GM21723 (cell line): ENCODE measurements at regions not wholly inside any gene's neighbourhood (a gene's known extent, or its start where the extent isn't known, plus 50 kb on each side); places are given as distances from the start of the nearest gene placed in this dataset.
"Not testable (repeated sequence)": the region's sequence is repeated elsewhere in the genome, so short reads cannot be mapped to it uniquely, and the experiment has no call there.

Experiments used
- ATAC-seq: cut with Tn5 transposase; IDR thresholded peaks from one replicate; pipeline ENCODE4 v1.9.1; 2021; ENCODE audit warnings: mild to moderate bottlenecking, moderate library complexity; ENCODE audit not compliant: unreplicated experiment

- not testable (repeated sequence) for ATAC-seq
Observed at GRCh38 chr1:194858811-194859480, 1672.5 kb upstream of the B3GALT2 start.

DNA sequence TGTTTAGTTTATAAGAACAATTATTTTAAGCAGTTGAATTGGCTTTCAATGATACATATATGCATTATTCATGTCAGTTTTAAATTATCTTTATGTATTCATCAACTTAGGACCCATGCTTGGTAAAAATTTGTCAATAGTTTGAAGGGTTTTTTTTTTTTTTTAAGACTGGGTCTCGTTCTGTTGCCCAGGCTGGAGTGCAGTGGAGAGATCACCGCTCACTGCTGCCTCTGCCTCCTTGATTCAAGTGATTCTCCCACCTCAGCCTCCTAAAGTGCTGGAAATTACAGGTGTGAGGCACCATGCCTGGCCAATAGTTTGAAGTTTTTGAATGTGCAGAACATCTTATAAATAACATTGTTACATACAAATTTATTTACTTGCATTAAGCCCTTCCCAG is 1671.0 kb upstream of the B3GALT2 start:
- ATAC-seq = no peak

DNA sequence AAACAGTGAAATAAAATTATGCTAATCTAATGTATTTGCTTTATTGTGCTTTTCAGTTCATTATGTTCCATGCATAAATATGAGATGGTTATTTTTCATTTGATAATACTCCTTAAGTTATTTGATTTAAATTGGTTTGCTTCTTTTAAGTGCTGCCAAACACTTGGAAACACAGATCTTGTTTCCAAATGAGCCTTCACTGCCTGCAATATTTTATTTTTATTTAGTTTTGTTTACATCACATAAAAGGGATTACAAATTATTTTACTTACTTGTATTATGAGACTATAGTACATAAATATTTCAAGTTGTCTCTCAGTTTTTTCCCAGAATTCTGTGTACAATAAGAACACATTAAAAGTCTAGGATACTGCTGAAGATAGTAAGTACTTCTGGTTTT is 1662.4 kb upstream of the B3GALT2 start:
- no peak for ATAC-seq

- ATAC-seq = no peak
Observed at GRCh38 chr1:194846488-194846887, 1660.1 kb upstream of the B3GALT2 start.

DNA sequence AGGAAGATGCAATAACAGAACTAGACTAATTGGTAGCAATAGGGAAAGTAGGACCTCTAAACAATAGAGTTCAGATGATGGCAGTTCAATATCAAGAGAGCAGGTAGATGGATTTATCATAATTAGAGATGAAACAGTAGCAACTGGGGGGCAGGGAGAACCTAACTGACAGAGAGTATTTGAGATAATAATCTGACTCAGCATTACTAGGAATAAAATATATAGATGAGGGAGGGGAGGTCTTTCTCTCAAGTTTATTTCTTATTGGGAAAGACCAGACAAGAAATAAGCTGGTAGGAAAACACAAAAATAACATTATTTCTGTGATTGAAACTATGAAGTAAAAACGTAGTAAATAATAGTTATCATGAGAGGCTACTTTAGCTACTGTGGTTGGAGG is 1656.7 kb upstream of the B3GALT2 start:
- ATAC-seq = no peak

DNA sequence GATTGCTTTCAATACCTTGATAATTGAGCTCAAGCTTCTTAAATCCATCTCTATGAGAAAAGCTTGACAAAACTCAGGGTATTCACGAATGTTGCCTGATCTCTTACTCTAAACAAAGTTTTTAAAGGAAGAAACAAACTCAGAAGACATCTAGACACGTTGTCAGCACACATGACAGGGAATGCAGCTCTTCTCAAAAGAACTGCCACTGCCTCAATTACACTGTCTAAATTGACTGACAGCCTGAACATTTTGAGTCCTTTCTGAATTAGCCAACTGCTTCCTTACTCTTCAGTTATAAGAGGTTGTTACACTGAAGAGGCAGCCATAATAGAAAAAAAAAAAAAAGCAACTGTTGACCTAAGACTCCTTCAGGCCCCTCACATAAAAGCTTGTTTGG is 1646.7 kb upstream of the B3GALT2 start:
- no peak for ATAC-seq

GRCh38 chr1:194831595-194831994 is 1645.2 kb upstream of the B3GALT2 start:
- ATAC-seq = not testable (repeated sequence)

- ATAC-seq = peak; percentile 97
Observed at GRCh38 chr1:194830387-194830786, 1644.0 kb upstream of the B3GALT2 start.

- ATAC-seq = no peak
Observed at GRCh38 chr1:194829492-194829891, 1643.1 kb upstream of the B3GALT2 start.

DNA sequence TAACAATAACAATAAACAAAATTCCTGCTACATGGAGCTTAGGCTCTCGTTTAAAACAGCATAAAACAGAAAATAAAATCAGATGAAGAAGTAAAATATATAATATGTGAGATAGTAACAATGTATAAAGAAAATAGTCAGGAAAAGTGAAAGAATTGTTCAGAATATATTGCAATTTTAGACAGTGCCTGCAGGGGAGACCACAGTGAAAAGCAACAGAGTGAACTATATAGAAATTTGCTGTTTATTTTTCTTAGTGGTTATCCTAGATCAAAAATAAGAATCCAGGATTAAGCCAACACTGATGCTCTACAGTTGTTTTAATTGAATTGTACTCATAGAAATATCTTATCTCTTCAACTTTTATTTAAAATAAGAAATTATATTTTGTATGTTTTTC is 1639.0 kb upstream of the B3GALT2 start:
- no peak for ATAC-seq

DNA sequence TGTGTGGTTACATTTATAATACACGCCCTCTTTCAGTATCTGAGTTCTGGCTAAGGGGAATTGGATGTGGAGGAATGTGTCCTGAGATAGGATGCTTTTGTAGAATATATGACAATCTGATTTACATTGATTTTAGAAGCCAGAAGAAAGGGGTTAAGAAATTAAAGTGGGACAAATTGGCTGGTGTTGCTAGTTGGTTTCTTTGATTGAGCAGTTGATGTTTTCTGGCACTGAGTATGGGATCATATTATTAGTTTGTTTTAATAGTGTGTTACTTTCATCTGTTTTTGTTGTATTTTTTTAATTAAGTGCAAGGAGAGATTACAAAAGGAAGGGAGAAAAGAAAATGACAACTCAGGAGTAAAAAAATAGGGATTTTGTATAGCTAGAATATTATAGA is 1634.7 kb upstream of the B3GALT2 start:
- ATAC-seq = no peak

GRCh38 chr1:194818674-194819073 is 1632.3 kb upstream of the B3GALT2 start:
- no peak for ATAC-seq

DNA sequence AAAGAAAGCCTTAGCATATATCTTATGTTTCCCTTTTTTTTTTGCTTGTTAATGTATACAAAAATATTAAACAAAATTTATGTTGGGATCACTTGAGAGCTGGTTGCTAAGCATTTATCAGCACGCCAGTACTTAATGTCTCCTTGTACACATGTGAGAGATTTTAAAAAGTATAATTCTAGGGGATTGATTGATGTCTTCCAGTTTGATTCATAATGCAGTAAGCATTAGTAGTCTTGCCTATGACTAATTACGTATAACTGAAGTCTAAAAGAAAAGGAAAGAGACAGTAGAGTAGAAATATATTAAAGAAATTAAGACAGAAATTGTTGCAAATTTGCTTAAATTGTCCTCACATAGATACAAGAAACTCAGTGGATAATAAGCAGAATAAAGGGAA is 1630.4 kb upstream of the B3GALT2 start:
- ATAC-seq = no peak

DNA sequence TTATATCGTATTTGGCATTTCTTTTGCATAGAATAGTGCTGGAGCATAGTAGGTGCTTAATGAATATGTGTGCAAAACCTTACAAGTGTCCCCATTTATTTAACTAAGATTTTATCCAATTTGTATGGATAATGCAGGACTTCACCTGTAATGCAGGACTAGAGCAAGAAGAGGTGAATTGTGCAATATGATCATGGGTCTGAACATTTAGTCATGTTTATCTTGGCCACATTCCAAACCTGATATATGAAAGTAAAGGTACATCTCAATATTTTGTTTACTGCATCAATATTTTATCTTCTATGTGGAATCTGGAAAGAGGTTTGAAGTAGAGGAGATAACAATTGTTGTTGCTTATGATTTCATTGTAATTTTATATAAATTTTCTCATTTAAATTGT is 1626.7 kb upstream of the B3GALT2 start:
- ATAC-seq = no peak

DNA sequence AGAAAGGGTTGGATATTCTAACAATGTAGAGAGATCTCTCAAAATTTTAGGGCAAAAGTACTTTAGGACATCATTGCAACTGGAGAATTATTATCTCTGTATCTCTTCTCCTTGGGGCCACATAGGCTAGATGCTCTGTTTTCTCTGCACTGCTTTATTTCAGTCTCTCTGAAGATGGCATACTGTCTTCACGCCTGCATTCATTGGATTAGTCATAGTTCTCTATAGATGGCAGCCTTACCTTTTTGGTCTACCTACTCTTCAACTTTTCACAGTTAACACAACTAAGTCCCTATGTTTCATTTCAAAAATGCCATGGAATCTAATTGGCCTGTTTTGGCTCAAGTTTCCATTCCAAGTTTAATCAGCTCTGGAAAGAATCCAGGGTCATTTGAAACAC is 1623.3 kb upstream of the B3GALT2 start:
- ATAC-seq = peak; percentile 62

DNA sequence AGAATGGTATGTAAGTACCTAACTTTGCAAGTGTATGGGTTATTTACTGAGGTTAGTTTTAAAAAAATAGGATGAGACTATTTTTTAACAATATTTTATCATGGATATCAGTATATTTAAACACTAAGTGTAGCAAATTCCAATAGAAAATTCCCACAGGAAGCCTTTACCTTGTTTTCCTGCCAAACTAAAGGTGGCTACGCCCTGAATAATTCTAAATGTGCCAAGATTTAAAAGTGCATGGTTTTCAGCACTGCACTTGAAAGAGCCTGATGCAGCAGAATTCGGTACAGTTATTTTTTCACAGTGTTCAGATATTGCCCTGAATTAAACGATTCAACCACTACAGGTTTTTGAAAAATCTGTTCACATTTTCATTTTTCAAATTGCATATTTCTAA is 1622.8 kb upstream of the B3GALT2 start:
- no peak for ATAC-seq

GRCh38 chr1:194807530-194808220 is 1621.3 kb upstream of the B3GALT2 start:
- no peak for ATAC-seq

DNA sequence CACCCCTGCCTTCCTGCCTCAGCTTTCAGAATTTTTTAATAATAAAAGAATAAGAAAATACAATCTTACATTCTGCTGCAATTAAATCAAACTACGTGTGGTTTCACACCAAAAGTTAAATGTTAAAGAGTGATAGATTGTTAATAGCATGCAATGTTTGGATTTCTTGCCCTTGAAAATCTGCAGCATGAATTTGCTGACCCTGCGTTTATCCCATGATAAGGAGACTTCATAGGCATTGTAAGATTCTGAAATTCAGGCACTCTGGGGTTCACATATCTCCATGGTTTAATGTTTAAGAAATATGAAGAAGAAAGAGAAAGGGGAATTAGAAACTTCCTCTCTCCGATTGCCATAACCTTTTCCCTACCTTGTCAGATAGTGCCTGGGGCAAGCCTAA is 1616.2 kb upstream of the B3GALT2 start:
- no peak for ATAC-seq

- peak; percentile 66 for ATAC-seq
Observed at GRCh38 chr1:194795917-194796593, 1609.6 kb upstream of the B3GALT2 start.

DNA sequence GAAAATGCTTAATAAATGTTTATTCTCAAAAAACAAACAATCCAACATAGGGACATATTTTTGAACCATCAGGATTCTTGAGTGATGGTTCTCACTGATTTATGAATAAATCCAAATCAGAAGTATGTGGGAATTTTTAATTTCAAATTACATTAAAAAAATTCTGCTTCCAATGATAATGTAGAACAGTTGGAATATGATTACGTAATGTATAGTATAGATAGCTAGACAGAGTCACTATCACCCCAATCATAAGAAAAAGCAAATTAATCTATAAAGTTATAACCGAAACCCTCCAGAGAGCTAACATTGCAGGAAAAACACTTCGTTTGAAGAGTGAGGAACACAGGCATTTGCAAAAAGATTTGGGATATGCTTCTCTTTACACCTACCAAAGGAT is 1600.6 kb upstream of the B3GALT2 start:
- no peak for ATAC-seq

DNA sequence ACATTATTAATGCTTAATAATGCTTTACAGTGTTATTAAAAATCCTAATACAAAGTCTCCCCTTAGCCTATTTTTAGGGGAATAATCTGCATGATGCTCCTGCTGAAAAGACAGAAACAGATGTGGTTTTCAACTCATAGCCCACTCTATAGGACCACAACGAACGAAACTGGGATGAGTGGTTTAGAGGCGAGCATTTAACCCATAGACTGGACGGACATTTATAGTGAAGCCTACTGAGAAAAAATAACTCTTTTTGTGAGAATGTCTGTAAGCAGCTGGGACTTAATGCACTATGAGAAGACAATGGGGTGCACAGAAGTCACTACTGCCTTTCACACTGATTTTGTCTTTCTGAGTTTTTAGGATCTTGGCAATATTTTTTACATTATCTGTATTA is 1599.6 kb upstream of the B3GALT2 start:
- no peak for ATAC-seq

DNA sequence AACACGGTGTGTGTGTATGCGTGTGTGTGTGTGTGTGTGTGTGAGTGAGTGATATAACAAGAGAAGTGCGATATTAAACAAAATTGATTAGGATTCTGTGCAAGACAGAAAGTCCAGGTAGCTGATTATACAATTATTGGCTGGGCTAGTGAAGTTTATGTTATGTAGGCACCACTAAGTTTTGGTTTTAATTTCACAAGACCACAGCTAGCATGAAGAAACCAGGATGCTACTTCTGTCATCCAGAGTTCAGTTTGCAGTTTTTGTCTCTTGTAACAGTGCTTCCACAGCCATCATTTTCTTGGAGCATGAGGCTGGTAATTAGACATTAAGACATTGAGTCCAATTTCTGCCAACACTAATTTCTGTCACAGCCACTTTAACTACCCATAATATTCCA is 1590.2 kb upstream of the B3GALT2 start:
- no peak for ATAC-seq
